CD4-positive, alpha-beta T cell (primary cell): ENCODE measurements at regions not wholly inside any gene's neighbourhood (a gene's known extent, or its start where the extent isn't known, plus 50 kb on each side); places are given as distances from the start of the nearest gene placed in this dataset.

ENCODE experiments used
- ATAC-seq: fragments of 200-7000 bp; cut with Tn5 transposase; one replicate; pipeline ENCODE4 v1.10.0; 2022; ENCODE audit warnings: mild to moderate bottlenecking; ENCODE audit not compliant: poor library complexity
- CTCF ChIA-PET: fragments of 350-600 bp; sonication (Branson Sonifier 250); formaldehyde crosslinking; loops from one replicate; lab custom pipeline; 2021; ENCODE audit warnings: antibody characterized with exemption, inconsistent platforms; lab: Charles Lee
- POLR2A ChIA-PET: fragments of 350-600 bp; sonication (Branson Sonifier 250); formaldehyde crosslinking; loops from one replicate; lab custom pipeline; 2021; ENCODE audit warnings: antibody characterized with exemption, inconsistent platforms; lab: Charles Lee
- DNase-seq, 14 experiments: peaks; one replicate each; pipeline ENCODE4 v3.0.0-alpha.2; 2013 to 2020; ENCODE audit warnings: mixed read lengths in 2 of 14
- H3K27ac ChIP-seq, 2 donors: one replicate each; pipeline versions ENCODE4 v1.5.1 to v1.7.0; 2013; ENCODE audit warnings: low read length in 2 of 2, low read depth in 1 of 2, mild to moderate bottlenecking in 1 of 2
- H3K27me3 ChIP-seq, 2 experiments: 1 replicate in 1 of 2; 2 replicates in 1 of 2; pipeline versions ENCODE4 v1.6.1 to v1.7.0; 2013; ENCODE audit warnings: low read length in 2 of 2, control low read depth in 1 of 2, mild to moderate bottlenecking in 1 of 2, moderate library complexity in 1 of 2; ENCODE audit not compliant: insufficient read depth in 2 of 2, control insufficient read depth in 1 of 2
- H3K36me3 ChIP-seq: one replicate; pipeline ENCODE4 v1.6.1; 2013; ENCODE audit warnings: low read length, control low read depth; ENCODE audit not compliant: insufficient read depth
- H3K4me1 ChIP-seq: one replicate; pipeline ENCODE4 v1.6.1; 2013; ENCODE audit warnings: low read length, control low read depth; ENCODE audit not compliant: insufficient read depth
- H3K4me3 ChIP-seq: one replicate; pipeline ENCODE4 v1.5.1; 2013; ENCODE audit warnings: mild to moderate bottlenecking, low read length, moderate library complexity
- H3K9me3 ChIP-seq, 2 experiments: 1 replicate in 1 of 2; 2 replicates in 1 of 2; pipeline versions ENCODE4 v1.6.1 to v1.7.0; 2013; ENCODE audit warnings: low read length in 2 of 2, mild to moderate bottlenecking in 2 of 2, control low read depth in 1 of 2, moderate library complexity in 1 of 2; ENCODE audit not compliant: control insufficient read depth in 1 of 2, insufficient read depth in 1 of 2
- H3K27ac Mint-ChIP-seq: one replicate; pipeline ENCODE4 v1.8.0; 2020; ENCODE audit warnings: mixed read lengths
- H3K27me3 Mint-ChIP-seq: one replicate; pipeline ENCODE4 v1.8.0; 2021; ENCODE audit warnings: mixed read lengths
- H3K36me3 Mint-ChIP-seq: one replicate; pipeline ENCODE4 v1.8.0; 2021; ENCODE audit warnings: low read depth, mixed read lengths
- H3K4me1 Mint-ChIP-seq: one replicate; pipeline ENCODE4 v1.8.0; 2021; ENCODE audit warnings: low read depth, mixed read lengths
- H3K4me3 Mint-ChIP-seq: one replicate; pipeline ENCODE4 v1.8.0; 2020; ENCODE audit warnings: mild to moderate bottlenecking, mixed read lengths
- H3K9me3 Mint-ChIP-seq: one replicate; pipeline ENCODE4 v1.8.0; 2020; ENCODE audit warnings: mixed read lengths
- CTCF ChIP-seq: fragments of 200-600 bp; IDR thresholded peaks from one replicate; pipeline ENCODE4 v1.8.0; 2022; ENCODE audit warnings: antibody characterized with exemption, mild to moderate bottlenecking
- intact Hi-C, 2 experiments: fragments of 100-400 bp; cut with DNase I in 1 of 2; cut with micrococcal nuclease in 1 of 2; formaldehyde crosslinking; loops; one replicate each; pipeline versions ENCODE4 v1.15.1 to v1.9.0; 2023 to 2025; cut with DNase I, micrococcal nuclease

- no peak for TF ChIP-seq CTCF
- Histone ChIP-seq H3K36me3 (no peaks in the 10 kb centered on the region), H3K9me3 (no peaks in the 10 kb centered on the region), H3K27me3 (no peaks in the 10 kb centered on the region), H3K4me1 (no peaks in the 10 kb centered on the region), H3K27ac (no peak overlapping the region), H3K4me3 (no peak overlapping the region)
- DNase-seq (no peak), ATAC-seq (no peak)
- no peaks in the 10 kb centered on the region for H3K27me3 Mint-ChIP-seq
- no peak overlapping the region for H3K4me3 Mint-ChIP-seq
- no peaks in the 10 kb centered on the region for H3K9me3 Mint-ChIP-seq
- no peak overlapping the region for H3K27ac Mint-ChIP-seq
- intact Hi-C loops = no loop called here
- H3K4me1 Mint-ChIP-seq = no peaks in the 10 kb centered on the region
- H3K36me3 Mint-ChIP-seq = no peaks in the 10 kb centered on the region
- CTCF ChIA-PET = no interaction called here
- POLR2A ChIA-PET = no interaction called here
Observed at GRCh38 chr2:10238991-10239485, 63.7 kb upstream of the HPCAL1 start.

- no peak overlapping the region for H3K4me3 ChIP-seq
- no peaks in the 10 kb centered on the region for H3K4me1 Mint-ChIP-seq
- ATAC-seq = no peak
- H3K4me3 Mint-ChIP-seq = no peak overlapping the region
- intact Hi-C loops = no loop called here
- DNase-seq = no peak
- POLR2A ChIA-PET = no interaction called here
- no peaks in the 10 kb centered on the region for H3K9me3 Mint-ChIP-seq
- H3K27ac Mint-ChIP-seq = no peak overlapping the region
- H3K4me1 ChIP-seq = no peaks in the 10 kb centered on the region
- H3K36me3 Mint-ChIP-seq = no peaks in the 10 kb centered on the region
- CTCF ChIA-PET = no interaction called here
- no peak for TF ChIP-seq CTCF
- H3K27me3 Mint-ChIP-seq = no peaks in the 10 kb centered on the region
- H3K9me3 ChIP-seq = no peaks in the 10 kb centered on the region
- no peaks in the 10 kb centered on the region for H3K27me3 ChIP-seq
- H3K27ac ChIP-seq = no peak overlapping the region
- no peaks in the 10 kb centered on the region for H3K36me3 ChIP-seq
Observed at GRCh38 chr2:10239561-10239967, 63.1 kb upstream of the HPCAL1 start.

- Mint-ChIP-seq H3K9me3 (no peaks in the 10 kb centered on the region), H3K27ac (no peak overlapping the region), H3K4me3 (no peak overlapping the region), H3K4me1 (no peaks in the 10 kb centered on the region), H3K27me3 (no peaks in the 10 kb centered on the region), H3K36me3 (no peaks in the 10 kb centered on the region)
- H3K9me3 ChIP-seq = no peaks in the 10 kb centered on the region
- ATAC-seq = no peak
- intact Hi-C loops = no loop called here
- no peaks in the 10 kb centered on the region for H3K27me3 ChIP-seq
- ChIA-PET CTCF (no interaction called here), POLR2A (no interaction called here)
- no peaks in the 10 kb centered on the region for H3K4me1 ChIP-seq
- no peaks in the 10 kb centered on the region for H3K36me3 ChIP-seq
- no peak for DNase-seq
- H3K27ac ChIP-seq = no peak overlapping the region
- no peak overlapping the region for H3K4me3 ChIP-seq
- TF ChIP-seq CTCF = no peak
Observed at GRCh38 chr2:10240161-10240681, 62.5 kb upstream of the HPCAL1 start.
